ENCODE measurements at regions not wholly inside any gene's neighbourhood (a gene's known extent, or its start where the extent isn't known, plus 50 kb on each side); places are given as distances from the start of the nearest gene placed in this dataset.

GRCh38 chr11:71184421-71185210 lies 67.8 kb downstream of the SHANK2 start:
- 96% methylated on average over 12 of the region's 12 CpGs for WGBS (ENCODE audit: missing lambda C conversion rate)
- no peak overlapping the region for H3K4me3 ChIP-seq
- FAIRE-seq: no peak
- H3K4me1 ChIP-seq: peaks cover 7% of the 10 kb centered on the region; the same call in 1 of the 3 replicates
- no peak for ATAC-seq
- no peak overlapping the region for H3K4me2 ChIP-seq
- POLR2A ChIA-PET: no interaction called here
- no peak overlapping the region for H3K27ac ChIP-seq
- no peaks in the 10 kb centered on the region for H3K9me3 ChIP-seq
- DNase-seq (ENCODE audit: low read depth in 1 of 2, low spot score in 1 of 2): no peak
- TF ChIP-seq HEYL (CRISPR knock-in tag; IDR thresholded peaks at IDR 0.05) (no peak), NPAS2 (CRISPR knock-in tag; IDR thresholded peaks at IDR 0.05; ENCODE audit: borderline replicate concordance) (no peak), BCL3 (IDR thresholded peaks at IDR 0.05) (no peak), ATOH8 (CRISPR knock-in tag; IDR thresholded peaks at IDR 0.05; ENCODE audit: low read depth) (no peak), CBX8 (IDR thresholded peaks at IDR 0.05) (no peak), RAD21 (conservative IDR thresholded peaks at IDR 0.05 in 1 of 2, IDR thresholded peaks at IDR 0.05 in 1 of 2) (no peak), FOSL2 (IDR thresholded peaks at IDR 0.05) (no peak), FOSL2 (CRISPR knock-in tag; IDR thresholded peaks at IDR 0.05) (no peak), HOXB5 (CRISPR knock-in tag; IDR thresholded peaks at IDR 0.05) (no peak), HOXB13 (CRISPR knock-in tag; IDR thresholded peaks at IDR 0.05; ENCODE audit: low read depth) (no peak), POLR2A (IDR thresholded peaks at IDR 0.05; ENCODE audit: low read length) (no peak), PBX3 (IDR thresholded peaks at IDR 0.05) (no peak), CBX2 (IDR thresholded peaks at IDR 0.05; ENCODE audit: borderline replicate concordance, low read depth) (no peak), CHD4 (IDR thresholded peaks at IDR 0.05; ENCODE audit: borderline replicate concordance) (no peak), PHF8 (IDR thresholded peaks at IDR 0.05; ENCODE audit: borderline replicate concordance, low read depth) (no peak), ZFP36 (IDR thresholded peaks at IDR 0.05; ENCODE audit: borderline replicate concordance, partially characterized antibody) (no peak)
- TF ChIP-seq, protein P1, sequence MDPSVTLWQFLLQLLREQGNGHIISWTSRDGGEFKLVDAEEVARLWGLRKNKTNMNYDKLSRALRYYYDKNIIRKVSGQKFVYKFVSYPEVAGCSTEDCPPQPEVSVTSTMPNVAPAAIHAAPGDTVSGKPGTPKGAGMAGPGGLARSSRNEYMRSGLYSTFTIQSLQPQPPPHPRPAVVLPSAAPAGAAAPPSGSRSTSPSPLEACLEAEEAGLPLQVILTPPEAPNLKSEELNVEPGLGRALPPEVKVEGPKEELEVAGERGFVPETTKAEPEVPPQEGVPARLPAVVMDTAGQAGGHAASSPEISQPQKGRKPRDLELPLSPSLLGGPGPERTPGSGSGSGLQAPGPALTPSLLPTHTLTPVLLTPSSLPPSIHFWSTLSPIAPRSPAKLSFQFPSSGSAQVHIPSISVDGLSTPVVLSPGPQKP (IDR thresholded peaks at IDR 0.05; ENCODE audit: low read depth, low read length): no peak
- TF ChIP-seq, protein P2, sequence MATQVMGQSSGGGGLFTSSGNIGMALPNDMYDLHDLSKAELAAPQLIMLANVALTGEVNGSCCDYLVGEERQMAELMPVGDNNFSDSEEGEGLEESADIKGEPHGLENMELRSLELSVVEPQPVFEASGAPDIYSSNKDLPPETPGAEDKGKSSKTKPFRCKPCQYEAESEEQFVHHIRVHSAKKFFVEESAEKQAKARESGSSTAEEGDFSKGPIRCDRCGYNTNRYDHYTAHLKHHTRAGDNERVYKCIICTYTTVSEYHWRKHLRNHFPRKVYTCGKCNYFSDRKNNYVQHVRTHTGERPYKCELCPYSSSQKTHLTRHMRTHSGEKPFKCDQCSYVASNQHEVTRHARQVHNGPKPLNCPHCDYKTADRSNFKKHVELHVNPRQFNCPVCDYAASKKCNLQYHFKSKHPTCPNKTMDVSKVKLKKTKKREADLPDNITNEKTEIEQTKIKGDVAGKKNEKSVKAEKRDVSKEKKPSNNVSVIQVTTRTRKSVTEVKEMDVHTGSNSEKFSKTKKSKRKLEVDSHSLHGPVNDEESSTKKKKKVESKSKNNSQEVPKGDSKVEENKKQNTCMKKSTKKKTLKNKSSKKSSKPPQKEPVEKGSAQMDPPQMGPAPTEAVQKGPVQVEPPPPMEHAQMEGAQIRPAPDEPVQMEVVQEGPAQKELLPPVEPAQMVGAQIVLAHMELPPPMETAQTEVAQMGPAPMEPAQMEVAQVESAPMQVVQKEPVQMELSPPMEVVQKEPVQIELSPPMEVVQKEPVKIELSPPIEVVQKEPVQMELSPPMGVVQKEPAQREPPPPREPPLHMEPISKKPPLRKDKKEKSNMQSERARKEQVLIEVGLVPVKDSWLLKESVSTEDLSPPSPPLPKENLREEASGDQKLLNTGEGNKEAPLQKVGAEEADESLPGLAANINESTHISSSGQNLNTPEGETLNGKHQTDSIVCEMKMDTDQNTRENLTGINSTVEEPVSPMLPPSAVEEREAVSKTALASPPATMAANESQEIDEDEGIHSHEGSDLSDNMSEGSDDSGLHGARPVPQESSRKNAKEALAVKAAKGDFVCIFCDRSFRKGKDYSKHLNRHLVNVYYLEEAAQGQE (IDR thresholded peaks at IDR 0.05): no peak
- CTCF ChIA-PET: interaction anchor here (1.0 to 1.4 kb wide), 2 partner anchors 9 to 40 kb away, joined by 3 read pairs; no protein-coding TSS in a partner anchor

Measured in A549 (cell line).